H1 (cell line): ENCODE measurements at regions not wholly inside any gene's neighbourhood (a gene's known extent, or its start where the extent isn't known, plus 50 kb on each side); places are given as distances from the start of the nearest gene placed in this dataset.

Source experiments
- BCL11A ChIP-seq, 2 experiments: IDR thresholded peaks; one replicate each; pipeline ENCODE4 v1.6.1; 2011; ENCODE audit warnings: low read depth in 2 of 2, low read length in 2 of 2, mild to moderate bottlenecking in 2 of 2
- GTF2F1 ChIP-seq: IDR thresholded peaks from 2 replicates; pipeline ENCODE4 v1.6.1; 2012; ENCODE audit warnings: low read depth, low read length, improper control_type of control experiment, borderline replicate concordance
- HDAC2 ChIP-seq, 2 experiments: fragments of 300-600 bp in 1 of 2; sonication (generic) in 1 of 2; IDR thresholded peaks; 2 replicates each; pipeline ENCODE4 v1.6.1; 2011 to 2012; ENCODE audit warnings: low read depth in 2 of 2, low read length in 2 of 2, mild to moderate bottlenecking in 2 of 2, moderate library complexity in 2 of 2, borderline replicate concordance in 1 of 2, inconsistent platforms in 1 of 2
- MAFK ChIP-seq: IDR thresholded peaks from 2 replicates; pipeline ENCODE4 v1.6.1; 2012; ENCODE audit warnings: low read depth, mild to moderate bottlenecking, improper control_type of control experiment, low read length
- POLR2A ChIP-seq, 2 experiments: IDR thresholded peaks; 1 replicate in 1 of 2; 2 replicates in 1 of 2; pipeline ENCODE4 v1.6.1; 2011; ENCODE audit warnings: low read depth in 2 of 2, low read length in 2 of 2, mild to moderate bottlenecking in 2 of 2; ENCODE audit errors: control extremely low read depth in 1 of 2
- POU5F1 ChIP-seq: IDR thresholded peaks from 2 replicates; pipeline ENCODE4 v1.6.1; 2011; ENCODE audit warnings: low read depth, mild to moderate bottlenecking, low read length, moderate library complexity
- SP1 ChIP-seq: IDR thresholded peaks from 2 replicates; pipeline ENCODE4 v1.6.1; 2011; ENCODE audit warnings: low read depth, low read length
- TF ChIP-seq, protein P1 (sequence below), 3 experiments: IDR thresholded peaks; 1 replicate in 2 of 3; 2 replicates in 1 of 3; pipeline versions ENCODE4 v1.5.1 to v1.6.1; 2011; ENCODE audit warnings: low read length in 3 of 3, mild to moderate bottlenecking in 3 of 3, inconsistent platforms in 2 of 3, low read depth in 1 of 3, moderate library complexity in 1 of 3; ENCODE audit not compliant: insufficient read depth in 1 of 3; ENCODE audit errors: control extremely low read depth in 1 of 3

GRCh38 chr4:57401586-57401985 is 291.4 kb upstream of the IGFBP7 start (continued):
- TF ChIP-seq, protein P1, sequence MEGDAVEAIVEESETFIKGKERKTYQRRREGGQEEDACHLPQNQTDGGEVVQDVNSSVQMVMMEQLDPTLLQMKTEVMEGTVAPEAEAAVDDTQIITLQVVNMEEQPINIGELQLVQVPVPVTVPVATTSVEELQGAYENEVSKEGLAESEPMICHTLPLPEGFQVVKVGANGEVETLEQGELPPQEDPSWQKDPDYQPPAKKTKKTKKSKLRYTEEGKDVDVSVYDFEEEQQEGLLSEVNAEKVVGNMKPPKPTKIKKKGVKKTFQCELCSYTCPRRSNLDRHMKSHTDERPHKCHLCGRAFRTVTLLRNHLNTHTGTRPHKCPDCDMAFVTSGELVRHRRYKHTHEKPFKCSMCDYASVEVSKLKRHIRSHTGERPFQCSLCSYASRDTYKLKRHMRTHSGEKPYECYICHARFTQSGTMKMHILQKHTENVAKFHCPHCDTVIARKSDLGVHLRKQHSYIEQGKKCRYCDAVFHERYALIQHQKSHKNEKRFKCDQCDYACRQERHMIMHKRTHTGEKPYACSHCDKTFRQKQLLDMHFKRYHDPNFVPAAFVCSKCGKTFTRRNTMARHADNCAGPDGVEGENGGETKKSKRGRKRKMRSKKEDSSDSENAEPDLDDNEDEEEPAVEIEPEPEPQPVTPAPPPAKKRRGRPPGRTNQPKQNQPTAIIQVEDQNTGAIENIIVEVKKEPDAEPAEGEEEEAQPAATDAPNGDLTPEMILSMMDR (IDR thresholded peaks at IDR 0.05; ENCODE audit: control extremely low read depth in 1 of 3, insufficient read depth in 1 of 3, low read depth in 1 of 3, low read length in 3 of 3), result no peak
- TF ChIP-seq SP1 (no peak), BCL11A (IDR thresholded peaks at IDR 0.05; ENCODE audit: low read depth in 2 of 2, low read length in 2 of 2) (no peak), MAFK (no peak), POU5F1 (no peak), POLR2A (IDR thresholded peaks at IDR 0.05; ENCODE audit: control extremely low read depth in 1 of 2, low read depth in 2 of 2, low read length in 2 of 2) (no peak), HDAC2 (IDR thresholded peaks at IDR 0.05; ENCODE audit: borderline replicate concordance in 1 of 2, low read depth in 2 of 2, low read length in 2 of 2) (no peak), GTF2F1 (no peak)
- TF ChIP-seq, all 59 proteins: peak for 0
